ENCODE measurements at regions not wholly inside any gene's neighbourhood (a gene's known extent, or its start where the extent isn't known, plus 50 kb on each side); places are given as distances from the start of the nearest gene placed in this dataset.
A peak's percentile ranks its signal among the peaks of the same experiment; 100 is the strongest.

GRCh38 chr1:165999826-166000225 lies 167.0 kb downstream of the FAM78B start:
- no peak overlapping the region for H3K4me3 ChIP-seq (ENCODE audit: low read depth, low read length)
- no peak for TF ChIP-seq CTCF (IDR thresholded peaks at IDR 0.05; ENCODE audit: insufficient read depth, low read depth, low read length, missing control alignments)
- DNase-seq (ENCODE audit: low read depth), result no peak

- H3K4me3 ChIP-seq (ENCODE audit: low read depth, low read length), result no peak overlapping the region
- TF ChIP-seq CTCF (IDR thresholded peaks at IDR 0.05; ENCODE audit: insufficient read depth, low read depth, low read length, missing control alignments), result no peak
- DNase-seq (ENCODE audit: low read depth), result no peak
Observed at GRCh38 chr1:166007176-166007575, 159.6 kb downstream of the FAM78B start.

GRCh38 chr1:166013232-166013631 lies 153.6 kb downstream of the FAM78B start:
- TF ChIP-seq CTCF (IDR thresholded peaks at IDR 0.05; ENCODE audit: insufficient read depth, low read depth, low read length, missing control alignments), result no peak
- no peak overlapping the region for H3K4me3 ChIP-seq (ENCODE audit: low read depth, low read length)
- DNase-seq (ENCODE audit: low read depth), result peak; percentile 21

GRCh38 chr1:166017395-166017794 lies 149.4 kb downstream of the FAM78B start:
- TF ChIP-seq CTCF (IDR thresholded peaks at IDR 0.05; ENCODE audit: insufficient read depth, low read depth, low read length, missing control alignments), result peak; percentile 26
- peak; percentile 9 for DNase-seq (ENCODE audit: low read depth)
- H3K4me3 ChIP-seq (ENCODE audit: low read depth, low read length), result no peak overlapping the region
